NCI-H446 (cell line): ENCODE measurements at regions not wholly inside any gene's neighbourhood (a gene's known extent, or its start where the extent isn't known, plus 50 kb on each side); places are given as distances from the start of the nearest gene placed in this dataset.
"Not testable (repeated sequence)": the region's sequence is repeated elsewhere in the genome, so short reads cannot be mapped to it uniquely, and the experiment has no call there.

Experiments used
- DNase-seq, 2 experiments: peaks; one replicate each; lab custom pipeline; 2025; lab: John Stamatoyannopoulos, UW

DNA sequence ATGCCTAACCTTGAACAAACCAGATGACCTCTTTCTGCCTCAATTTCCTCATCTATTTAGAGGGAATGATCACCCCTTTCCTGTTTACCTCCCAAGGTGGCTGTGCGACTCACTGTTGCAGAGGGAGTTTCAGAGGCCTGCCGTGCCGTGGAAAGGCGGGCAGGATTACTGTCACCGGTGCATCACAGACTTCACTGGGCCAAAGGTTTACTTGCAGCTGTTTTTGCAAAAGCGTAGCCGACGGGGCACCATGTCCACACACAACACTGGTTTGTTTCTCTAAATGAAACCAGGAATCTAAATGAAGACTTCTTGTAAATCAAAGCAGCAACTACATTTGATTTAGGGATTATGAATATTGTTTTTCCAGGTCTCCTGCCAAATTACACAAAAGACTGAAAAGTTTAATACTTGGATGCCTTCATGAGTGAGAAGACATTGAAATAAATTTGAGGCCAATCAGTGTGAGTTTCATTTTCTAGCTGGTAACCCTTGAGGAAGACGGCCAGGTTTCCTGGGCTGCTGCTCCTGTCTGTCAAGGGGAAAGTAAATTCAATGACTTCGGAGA lies 696.1 kb upstream of the TMEM132C start:
- no peak for DNase-seq

DNA sequence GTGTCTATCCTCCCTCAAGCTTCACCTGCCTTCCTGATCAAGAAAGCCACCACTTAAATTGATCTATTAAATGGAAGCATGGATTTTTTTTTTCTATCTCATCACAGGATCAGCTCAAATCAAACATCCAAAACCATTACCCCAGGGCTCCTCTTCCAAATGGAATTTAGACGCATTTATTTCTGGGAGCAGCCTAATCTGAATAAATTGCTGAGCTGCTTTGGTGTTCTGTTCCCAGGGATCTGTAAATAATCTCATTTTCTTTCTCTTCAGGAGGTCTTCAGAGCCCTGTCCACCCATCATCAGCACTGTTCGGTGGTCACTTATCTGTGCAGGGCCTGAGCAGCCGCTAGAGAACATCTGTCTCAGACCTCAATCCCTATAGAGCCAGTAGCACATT lies 695.4 kb upstream of the TMEM132C start:
- DNase-seq, result no peak

DNA sequence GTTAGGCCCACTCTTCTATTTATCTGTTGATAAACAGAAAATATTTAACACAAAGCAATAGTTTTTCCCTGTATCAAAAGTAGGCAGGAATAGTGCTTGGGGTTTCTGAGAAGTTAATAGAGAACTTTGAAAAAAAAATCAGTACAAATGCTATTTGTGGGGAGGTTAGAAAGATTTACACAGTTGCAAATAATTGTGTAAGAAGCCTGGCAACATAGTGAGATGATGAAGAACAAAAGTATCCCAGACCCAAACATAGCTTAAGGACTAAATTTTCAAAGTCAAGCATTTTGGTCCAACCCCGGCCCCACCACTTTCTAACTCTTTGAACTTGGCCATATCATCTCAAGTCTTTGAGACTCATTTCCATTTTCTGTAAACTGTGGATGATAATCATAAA lies 687.5 kb upstream of the TMEM132C start:
- DNase-seq, result no peak

DNA sequence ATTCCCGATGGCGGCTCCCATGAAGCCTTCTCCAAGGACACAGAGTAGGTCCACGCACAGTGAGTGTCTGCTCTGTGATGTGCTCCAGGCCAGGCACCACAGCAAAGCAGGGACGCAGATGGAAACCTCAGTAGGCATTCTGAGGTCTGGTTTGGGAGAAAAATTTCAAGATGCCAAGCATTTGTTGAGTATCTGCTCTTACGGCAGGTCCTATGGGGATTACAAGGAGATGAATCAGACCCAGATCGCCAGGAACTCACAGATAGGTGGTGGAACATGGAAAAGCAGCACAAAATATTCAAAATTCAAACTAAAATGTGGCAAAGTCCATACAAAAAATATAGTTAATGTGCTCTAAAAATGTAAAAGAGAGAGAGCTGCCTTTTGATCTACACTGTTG lies 684.9 kb upstream of the TMEM132C start:
- no peak for DNase-seq

DNA sequence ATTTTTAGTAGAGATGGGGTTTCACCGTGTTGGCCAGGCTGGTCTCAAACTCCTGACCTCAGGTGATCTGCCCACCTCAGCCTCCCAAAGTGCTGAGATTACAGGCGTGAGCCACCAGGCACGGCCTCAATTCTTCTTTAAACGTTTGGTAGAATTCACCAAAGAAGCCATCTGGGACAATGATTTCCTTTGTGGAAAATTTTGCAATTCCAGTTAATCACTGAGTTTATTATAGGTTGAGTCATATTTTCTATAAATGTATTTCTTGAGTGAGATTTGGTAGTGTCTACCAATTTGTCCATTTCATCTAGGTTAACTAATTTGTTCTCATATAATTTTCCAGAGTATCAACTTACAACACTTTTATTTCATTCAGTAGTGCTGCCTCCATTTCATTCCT lies 683.9 kb upstream of the TMEM132C start:
- no peak for DNase-seq

DNA sequence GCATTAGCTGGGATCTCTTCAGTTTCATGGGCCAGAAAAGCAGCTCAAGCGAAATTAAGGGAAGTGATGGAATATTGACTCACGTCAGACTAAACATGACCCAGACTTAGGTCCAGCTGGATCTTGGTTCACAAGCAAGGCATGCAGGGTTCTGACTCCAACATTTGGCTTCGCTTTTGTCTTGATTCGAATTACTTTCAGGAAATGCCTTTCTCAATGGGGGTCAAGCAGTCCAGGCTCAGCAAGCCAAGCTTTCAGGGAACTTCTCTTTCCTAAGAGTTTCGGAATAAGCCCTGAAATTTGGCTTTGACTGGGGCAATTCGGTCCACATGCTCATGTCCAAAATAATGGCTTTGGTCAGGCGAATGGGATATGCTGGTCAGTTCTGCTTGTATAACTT lies 678.7 kb upstream of the TMEM132C start:
- DNase-seq, result no peak

DNA sequence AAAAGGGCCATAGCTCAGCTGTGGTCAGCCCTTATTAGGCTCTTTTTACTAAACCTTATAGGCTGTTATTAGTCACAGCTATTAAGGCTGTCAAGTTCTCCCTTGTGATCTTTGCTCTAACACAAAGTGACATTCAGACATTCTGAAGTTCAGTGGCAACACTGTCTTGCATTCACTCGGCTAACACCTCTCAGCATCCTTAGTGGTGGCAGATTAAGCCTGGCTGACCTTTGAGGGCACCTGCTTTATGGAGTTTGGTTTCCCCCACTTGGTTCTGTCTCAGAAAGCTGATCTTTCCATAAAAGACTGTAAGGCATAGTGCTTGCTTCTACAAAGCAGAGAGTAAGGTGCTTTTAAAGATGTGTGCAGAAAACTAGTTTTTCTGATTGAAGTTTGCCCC lies 677.4 kb upstream of the TMEM132C start:
- no peak for DNase-seq

DNA sequence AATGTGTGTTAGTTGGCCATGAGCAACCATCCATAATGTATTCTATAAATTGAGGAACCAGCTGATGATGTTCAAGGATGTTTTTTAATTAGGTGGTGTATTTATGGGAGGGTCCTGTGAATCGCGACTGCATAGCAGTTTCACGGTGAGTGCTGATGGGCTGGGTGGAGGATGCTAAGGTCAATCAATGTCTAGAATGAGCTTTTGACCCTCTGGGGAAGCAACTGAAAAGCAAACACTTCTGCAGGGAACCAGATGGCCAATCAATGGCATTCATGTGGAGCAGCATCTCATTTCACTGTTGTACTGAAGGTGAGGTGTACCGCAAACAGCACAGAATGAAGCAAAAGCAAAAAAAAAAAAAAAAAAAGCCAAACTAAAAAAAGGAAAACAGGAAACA lies 676.1 kb upstream of the TMEM132C start:
- DNase-seq, result no peak

DNA sequence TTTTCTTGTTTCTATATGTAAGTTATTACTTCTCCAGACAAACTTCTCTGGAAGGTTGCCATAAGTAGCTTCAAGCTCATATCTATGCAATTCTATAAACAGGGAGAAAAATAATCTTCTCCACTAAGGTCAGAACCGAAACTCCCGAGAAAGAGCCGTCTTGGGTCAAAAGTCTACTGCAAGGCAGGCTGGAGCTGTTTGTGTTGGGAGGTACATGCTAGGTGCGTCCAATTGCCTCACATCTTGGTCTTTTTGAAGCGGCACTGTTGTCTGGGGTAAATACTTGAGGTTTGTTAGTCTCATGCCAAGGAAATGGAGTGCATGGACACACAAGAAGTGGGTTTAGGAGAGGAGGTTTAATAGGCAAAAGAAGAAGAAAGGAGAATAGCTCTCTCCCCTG lies 674.7 kb upstream of the TMEM132C start:
- DNase-seq, result no peak

DNA sequence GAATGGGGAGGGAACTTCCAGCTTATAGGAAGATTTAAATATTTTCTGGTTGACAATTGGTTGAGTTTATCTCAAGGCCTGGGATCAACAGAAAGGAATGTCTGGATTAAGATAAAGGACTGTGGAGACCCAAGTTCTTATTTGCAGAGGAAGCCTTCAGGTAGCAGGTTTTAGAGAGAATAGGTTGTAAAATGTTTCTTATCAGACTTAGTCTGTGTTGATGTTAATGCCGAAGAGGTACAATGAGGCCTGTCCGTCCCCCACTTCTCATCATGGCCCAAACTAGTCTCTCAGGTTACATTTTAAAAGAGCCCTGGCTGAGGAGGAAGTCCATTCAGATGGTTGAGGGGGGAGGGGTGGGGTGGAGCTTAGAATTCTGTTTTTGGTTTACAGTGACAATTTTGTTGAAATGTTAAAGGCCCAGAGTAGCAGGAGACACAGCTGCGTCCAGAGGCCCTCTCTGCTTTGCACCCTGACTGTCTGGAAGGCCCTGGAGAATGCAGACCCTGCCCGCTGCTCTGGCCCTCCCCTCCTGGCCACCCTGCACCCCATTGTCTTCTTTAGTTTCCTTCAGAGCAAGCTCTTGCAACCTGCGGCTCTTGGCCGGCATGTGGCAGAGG lies 672.5 kb upstream of the TMEM132C start:
- DNase-seq, result no peak

DNA sequence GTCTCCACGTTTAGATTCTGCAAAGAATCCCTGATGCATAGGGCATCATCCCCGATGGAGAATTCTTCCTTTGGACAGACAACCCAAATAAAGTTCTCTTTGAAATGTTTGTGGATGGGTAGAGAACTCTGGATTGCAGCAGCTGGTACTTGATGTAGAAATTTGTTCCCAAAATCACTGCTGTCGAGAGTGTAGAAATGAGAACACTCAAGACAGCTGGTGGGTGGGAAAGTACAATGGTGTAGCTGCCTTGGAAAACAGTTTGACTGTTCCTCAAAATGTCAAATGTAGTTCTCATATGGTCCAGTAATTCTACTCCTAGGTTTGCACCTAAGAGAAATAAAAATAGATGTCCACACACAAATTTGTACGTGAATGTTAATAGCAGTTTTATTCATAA lies 671.5 kb upstream of the TMEM132C start:
- DNase-seq, result no peak

DNA sequence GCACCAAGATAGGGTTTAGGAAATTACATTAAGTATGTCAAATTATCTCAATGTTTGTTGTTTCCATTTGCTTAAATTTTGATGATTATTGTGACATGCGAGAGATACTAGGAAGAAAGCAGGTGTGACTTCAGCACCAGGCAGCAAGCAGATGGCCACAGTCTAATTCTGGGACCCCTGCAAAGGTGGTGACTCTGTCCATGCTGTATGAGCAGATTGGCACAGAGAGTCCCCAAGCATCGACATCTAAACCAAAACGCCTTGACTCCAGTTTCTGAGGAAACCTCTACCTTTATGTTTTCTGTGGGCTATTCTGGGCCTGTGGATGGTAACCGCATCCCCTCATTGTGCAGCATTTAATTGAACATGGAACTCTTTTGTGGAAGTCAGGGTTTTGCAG lies 670.1 kb upstream of the TMEM132C start:
- DNase-seq, result no peak

DNA sequence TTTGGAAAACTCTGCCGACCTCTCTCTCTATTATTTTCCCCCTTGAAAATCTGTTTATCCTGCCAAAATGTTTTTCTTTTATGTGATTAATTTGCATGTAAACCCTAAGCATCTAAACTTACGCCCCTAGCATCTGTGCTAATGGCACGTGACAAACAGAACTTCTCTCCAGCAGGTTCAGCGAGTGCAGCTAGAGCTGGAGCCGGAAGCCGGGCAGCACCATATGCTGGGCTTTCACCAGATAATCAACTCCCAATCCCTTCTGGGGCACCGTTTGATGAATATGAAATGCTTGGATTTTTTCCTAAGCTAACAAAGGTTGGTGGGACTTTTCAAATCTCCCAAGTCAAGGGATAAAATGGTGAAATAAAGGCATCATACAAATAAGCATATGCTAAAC lies 667.5 kb upstream of the TMEM132C start:
- peak in 1 of 2 experiments; percentile 65 for DNase-seq

DNA sequence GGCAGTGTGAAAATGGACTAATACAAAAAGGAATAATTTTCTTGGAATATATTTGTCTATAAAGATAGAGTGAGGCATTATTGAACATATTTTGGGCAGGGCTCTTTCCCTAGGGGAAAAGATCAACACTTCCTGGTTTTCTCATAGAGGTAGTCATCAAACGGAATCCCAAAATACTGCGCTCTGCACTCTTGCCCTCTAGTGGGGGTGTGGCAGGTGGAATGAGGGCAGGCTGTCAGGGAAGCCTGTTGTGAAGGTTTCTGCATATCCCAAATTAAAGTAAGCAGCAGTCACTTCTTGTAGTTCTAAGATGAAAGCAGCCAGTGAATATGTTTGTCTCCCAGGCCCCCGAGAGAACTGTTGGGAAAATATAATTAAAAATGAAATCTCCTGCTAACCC lies 666.8 kb upstream of the TMEM132C start:
- no peak for DNase-seq

DNA sequence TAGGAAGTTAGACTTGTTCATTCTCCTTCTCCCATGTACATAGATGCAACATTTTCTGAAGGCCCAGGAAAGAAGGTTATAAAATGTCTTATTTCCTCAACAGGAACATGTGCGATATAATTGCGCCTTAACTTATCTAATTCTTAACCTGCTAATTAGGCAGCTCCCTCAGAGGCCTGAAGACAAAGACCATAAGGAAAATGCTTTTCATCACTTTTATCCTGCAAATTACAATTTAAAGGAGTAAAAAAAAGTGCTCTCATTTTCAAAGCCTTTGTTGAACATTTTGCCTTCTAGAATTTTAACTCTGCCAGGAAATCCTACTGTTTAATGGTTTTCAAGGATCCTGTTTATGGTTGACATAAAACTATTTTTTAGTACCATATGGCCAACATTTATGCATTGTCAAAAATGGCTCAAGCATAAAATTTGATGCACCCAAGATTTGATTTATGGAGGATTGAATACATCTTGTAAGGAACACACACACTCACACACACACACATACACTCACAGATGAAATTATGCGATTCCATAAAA lies 660.4 kb upstream of the TMEM132C start:
- peak; percentile 11 to 53 for DNase-seq

DNA sequence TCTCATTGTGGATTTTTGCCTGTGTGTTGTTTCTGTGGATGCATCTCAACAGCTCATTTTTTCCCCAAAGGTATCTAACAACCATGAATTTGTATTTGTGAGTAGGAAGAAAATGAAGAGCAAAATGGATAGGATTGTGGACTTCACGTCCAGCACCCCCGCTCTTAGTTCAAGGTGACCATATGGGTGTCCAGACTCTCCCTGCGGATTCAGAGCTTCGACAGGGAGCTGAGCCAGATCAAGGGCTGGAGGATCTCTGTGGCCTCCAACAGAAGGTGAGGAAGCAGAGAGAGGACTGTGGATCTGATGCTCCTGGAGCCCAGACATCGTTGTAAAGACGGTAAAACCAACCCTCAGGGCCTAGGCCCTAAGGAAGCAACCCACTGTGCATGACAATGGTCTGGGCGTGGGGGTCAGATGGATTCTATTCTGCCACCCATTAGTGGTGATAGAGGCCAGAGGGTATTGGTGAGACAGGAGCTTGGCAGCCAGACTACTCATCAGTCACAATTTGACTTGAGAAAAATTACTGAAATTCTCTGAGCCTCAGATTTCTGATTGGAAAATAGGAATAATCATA lies 659.7 kb upstream of the TMEM132C start:
- no peak for DNase-seq

DNA sequence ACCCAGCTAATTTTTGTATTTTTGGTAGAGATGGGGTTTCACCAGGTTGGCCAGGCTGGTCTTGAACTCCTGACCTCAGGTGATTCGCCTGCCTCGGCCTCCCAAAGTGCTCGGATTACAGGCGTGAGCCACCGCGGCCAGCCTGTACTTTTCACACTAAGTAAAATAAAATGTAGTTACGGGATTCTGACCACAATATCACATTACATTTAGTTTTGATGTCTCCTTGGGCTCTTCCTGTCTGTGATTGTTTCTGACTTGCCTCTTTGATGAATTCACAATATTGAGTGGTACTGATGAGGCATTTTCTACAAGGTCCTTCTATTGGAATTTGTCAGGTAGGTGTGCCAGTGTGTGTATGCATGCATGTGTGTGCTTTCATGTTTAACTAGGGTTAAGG lies 658.6 kb upstream of the TMEM132C start:
- DNase-seq, result not testable (repeated sequence)

DNA sequence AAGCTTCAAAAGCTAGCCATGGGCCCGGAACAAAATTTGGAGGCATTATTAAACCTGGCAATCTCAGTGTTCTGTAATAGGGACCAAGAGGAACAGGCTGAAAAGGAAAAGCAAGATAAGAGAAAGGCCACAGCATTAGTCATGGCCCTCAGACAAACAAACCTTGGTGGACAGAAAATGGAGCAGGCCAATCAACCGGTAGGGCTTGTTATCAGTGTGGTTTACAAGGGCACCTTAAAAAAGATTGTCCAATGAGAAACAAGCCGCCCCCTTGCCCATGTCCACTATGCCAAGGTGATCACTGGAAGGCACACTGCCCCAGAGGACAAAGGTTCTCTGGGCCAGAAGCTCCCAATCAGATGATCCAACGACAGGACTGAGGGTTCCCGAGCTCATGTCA lies 653.9 kb upstream of the TMEM132C start:
- no peak for DNase-seq

DNA sequence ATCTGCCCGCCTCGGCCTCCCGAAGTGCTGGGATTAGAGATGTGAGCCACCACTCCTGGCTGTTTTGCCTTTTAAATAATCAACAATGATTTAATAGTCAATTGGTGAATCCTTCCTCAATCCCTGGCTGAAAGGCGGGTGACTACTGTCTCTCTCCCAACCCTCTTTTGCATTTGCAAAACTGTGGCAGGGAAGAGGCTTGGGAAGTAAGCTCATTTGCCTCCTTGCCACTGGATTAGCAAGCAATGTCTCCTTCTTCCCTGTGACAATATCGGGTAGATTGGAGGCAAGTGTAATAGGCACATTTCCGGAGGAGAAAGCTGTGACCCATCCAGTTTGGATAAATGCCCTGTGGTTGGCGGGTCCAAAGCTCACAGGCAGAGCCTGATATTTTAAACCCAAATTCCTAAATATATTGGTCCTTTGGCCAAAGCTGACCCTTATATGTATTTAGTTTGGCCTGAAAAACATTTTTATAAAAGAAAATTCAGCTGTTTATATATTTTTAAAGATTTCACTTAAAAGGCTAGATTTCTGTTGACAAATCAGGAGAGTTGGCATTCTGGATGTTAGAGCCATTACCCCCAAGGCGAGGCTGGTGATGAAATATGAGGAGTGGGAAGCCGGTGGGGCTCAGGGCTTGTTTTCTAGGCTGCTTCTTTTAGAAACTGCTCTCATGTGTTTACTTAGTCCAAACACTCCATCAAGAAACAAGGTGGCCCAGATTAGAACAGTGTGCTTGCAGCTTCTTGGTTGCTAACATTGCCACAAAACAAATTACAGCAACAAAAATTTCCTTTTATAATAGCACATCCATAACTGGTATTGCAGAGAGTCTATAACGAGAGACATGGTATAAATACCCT lies 646.9 kb upstream of the TMEM132C start:
- no peak for DNase-seq

DNA sequence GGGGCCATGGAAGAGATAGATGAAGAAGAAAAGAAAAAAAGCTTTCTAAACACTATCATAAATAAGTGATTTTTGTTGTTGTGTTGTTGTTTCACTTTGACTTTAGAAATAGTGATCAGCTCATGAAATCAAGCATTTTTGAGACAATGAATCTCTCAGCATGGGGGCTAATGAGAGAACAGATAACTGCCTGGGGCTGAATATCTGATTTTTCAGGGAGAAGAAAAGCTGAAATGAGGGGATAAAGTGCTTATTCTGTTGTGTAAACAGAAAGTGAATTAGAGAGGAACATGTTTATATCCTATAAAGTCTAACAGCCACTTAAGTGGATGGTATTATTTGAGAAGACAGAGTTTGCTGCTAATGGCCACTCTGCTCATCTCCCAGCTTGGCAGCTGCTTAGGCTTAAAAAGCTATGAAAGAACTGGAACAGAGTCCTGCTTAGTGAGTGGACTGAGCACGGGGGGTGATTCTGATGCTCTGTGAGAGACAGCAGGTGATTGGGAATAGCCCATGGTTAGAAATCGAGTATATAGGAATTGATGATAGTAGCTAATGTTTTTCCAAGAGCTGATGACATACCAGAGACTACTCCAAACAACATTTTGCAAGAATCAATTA lies 646.1 kb upstream of the TMEM132C start:
- DNase-seq, result peak in 1 of 2 experiments; percentile 38

DNA sequence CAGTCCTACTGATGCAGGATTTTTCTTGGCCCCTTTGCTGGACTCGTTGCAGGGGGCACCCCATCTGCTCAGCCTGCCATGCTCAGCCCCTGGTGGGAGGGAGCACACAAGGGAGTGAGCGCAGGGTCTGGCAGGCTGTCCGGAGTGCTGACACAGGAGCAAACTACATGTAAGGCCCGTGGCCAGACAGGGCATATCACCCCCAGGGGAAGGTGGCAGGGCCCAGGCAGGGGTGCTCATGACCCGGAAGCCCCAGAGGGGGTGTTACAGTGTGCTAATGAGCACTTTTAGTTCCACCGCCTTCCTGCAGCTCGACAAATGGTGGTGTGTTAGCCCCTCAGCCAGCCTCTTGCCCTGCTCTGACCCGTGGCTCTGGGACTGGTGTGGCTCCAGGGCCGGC lies 645.6 kb upstream of the TMEM132C start:
- DNase-seq, result peak in 1 of 2 experiments; percentile 38

DNA sequence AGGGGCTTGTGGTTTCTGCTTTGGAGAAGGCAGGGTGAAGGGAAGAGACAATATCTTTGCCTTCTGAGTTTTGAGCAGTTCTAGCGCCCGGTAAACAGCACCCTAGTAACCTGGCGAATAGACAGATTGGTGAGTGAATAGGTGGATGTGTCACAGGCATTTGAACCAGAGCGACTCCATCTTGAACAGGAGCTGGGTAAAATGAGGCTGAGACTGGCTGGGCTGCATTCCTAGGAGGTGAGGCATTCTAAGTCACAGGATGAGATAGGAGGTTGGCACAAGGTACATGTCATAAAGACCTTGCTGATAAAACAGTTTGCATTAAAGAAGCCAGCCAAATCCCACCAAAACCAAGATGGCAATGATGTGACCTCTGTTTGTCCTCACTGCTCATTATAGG lies 643.6 kb upstream of the TMEM132C start:
- DNase-seq, result no peak
